Kidney (tissue), 13 donors: ENCODE measurements at regions not wholly inside any gene's neighbourhood (a gene's known extent, or its start where the extent isn't known, plus 50 kb on each side); places are given as distances from the start of the nearest gene placed in this dataset.

Experiments used
- DNase-seq, 5 donors: peaks; one replicate each; pipeline ENCODE4 v3.0.0-alpha.2; 2013 to 2020
- FAIRE-seq: peaks from 2 replicates; lab custom pipeline; 2012; peaks lifted over from hg19 to GRCh38; lab: Jason Lieb, UNC
- H3K27ac ChIP-seq, 2 donors: one replicate each; pipeline ENCODE4 v1.7.0; 2013; ENCODE audit warnings: low read depth in 2 of 2, low read length in 2 of 2, inconsistent platforms in 1 of 2
- H3K27me3 ChIP-seq: one replicate; pipeline ENCODE4 v1.7.1; 2013; ENCODE audit warnings: low read length, inconsistent platforms; ENCODE audit not compliant: control insufficient read depth, insufficient read depth
- H3K36me3 ChIP-seq, 3 donors: one replicate each; pipeline versions ENCODE4 v1.7.0 to v1.7.1; 2013; ENCODE audit warnings: low read length in 3 of 3, control low read depth in 1 of 3, inconsistent platforms in 1 of 3; ENCODE audit not compliant: insufficient read depth in 3 of 3, control insufficient read depth in 2 of 3
- H3K4me1 ChIP-seq, 3 donors: one replicate each; pipeline versions ENCODE4 v1.7.0 to v1.7.1; 2013; ENCODE audit warnings: low read length in 3 of 3, inconsistent platforms in 1 of 3, low read depth in 1 of 3; ENCODE audit not compliant: control insufficient read depth in 2 of 3, insufficient read depth in 2 of 3
- H3K4me3 ChIP-seq, 3 donors: one replicate each; pipeline versions ENCODE4 v1.7.0 to v1.8.1; 2013; ENCODE audit warnings: low read length in 3 of 3, control low read depth in 1 of 3, inconsistent platforms in 1 of 3
- H3K9ac ChIP-seq, 3 donors: one replicate each; pipeline versions ENCODE4 v1.7.0 to v1.7.1; 2013; ENCODE audit warnings: low read length in 3 of 3, control low read depth in 1 of 3, inconsistent platforms in 1 of 3
- H3K9me3 ChIP-seq, 3 donors: one replicate each; pipeline versions ENCODE4 v1.7.0 to v1.7.1; 2013; ENCODE audit warnings: low read length in 3 of 3, control low read depth in 1 of 3, inconsistent platforms in 1 of 3; ENCODE audit not compliant: control insufficient read depth in 2 of 3, insufficient read depth in 1 of 3
- intact Hi-C: fragments of 100-400 bp; cut with DNase I; formaldehyde crosslinking; loops from one replicate; pipeline ENCODE4 v1.11.1; 2022
- TF ChIP-seq, protein P1 (sequence below): IDR thresholded peaks from 3 replicates; pipeline ENCODE4 v1.5.1; 2012; ENCODE audit warnings: mild to moderate bottlenecking, moderate library complexity, borderline replicate concordance; ENCODE audit not compliant: insufficient read depth; ENCODE audit errors: extremely low read depth
- donor health status: control.
- donor health status: control.
- donor health status: control.
- donor health status: control.
- donor health status: control.
- donor health status: DM: yes; HTN: yes; CAD: no.
- donor health status: Normal renal cell carcinoma (clear cell type).

DNA sequence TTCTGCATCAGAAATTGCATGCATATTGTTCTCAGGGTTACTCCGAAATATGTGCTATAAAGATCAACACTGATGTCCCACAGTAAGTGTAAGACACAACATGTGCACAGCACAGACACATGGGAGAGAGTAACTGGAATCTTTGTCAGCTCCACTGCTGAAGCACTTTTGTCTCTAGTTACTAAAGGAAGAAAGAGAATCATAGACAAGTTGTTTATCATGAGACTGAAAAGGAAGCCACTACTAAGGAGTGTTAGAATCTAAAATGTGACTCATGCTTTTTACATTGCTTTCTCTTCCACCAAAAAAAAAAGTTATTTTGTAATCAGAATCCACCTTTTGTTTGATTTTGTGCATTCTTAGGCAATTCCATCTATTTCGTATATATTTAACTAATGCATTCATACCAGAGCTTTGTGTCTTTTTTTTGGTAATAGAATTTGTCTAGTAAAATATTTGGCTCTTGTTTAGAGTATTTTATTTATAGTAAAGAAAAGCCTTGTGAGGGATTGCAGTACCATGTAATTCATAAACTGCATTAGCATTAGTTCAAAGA is 502.4 kb downstream of the FBXO15 start:
- no peaks in the 10 kb centered on the region for H3K9me3 ChIP-seq

DNA sequence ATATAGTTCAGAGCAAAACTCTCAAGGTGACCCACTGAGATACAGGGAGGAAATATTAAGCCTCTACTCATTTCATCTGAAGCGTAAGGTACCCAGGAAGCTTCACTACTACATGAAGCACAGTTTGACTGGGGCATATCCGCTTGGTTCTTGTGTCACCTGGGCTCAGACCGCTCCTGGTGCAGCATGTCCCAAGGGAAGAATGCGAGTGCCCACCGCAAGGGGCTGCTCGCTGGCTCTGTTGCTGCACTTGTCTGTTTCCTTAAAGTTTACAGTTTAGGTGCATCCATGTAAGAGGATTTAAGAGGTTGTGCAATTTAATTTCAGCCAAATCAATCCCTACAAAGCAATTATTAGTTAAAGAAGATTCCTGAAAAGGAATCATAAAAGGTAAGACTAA is 507.8 kb downstream of the FBXO15 start:
- no peak overlapping the region for H3K27ac ChIP-seq
- no peak overlapping the region for H3K4me3 ChIP-seq
- H3K4me1 ChIP-seq = no peaks in the 10 kb centered on the region
- no peaks in the 10 kb centered on the region for H3K27me3 ChIP-seq
- DNase-seq = no peak
- no peak for FAIRE-seq
- intact Hi-C loops = no loop called here
- no peak overlapping the region for H3K9ac ChIP-seq
- no peaks in the 10 kb centered on the region for H3K36me3 ChIP-seq
- H3K9me3 ChIP-seq = no peaks in the 10 kb centered on the region
- TF ChIP-seq, protein P1, sequence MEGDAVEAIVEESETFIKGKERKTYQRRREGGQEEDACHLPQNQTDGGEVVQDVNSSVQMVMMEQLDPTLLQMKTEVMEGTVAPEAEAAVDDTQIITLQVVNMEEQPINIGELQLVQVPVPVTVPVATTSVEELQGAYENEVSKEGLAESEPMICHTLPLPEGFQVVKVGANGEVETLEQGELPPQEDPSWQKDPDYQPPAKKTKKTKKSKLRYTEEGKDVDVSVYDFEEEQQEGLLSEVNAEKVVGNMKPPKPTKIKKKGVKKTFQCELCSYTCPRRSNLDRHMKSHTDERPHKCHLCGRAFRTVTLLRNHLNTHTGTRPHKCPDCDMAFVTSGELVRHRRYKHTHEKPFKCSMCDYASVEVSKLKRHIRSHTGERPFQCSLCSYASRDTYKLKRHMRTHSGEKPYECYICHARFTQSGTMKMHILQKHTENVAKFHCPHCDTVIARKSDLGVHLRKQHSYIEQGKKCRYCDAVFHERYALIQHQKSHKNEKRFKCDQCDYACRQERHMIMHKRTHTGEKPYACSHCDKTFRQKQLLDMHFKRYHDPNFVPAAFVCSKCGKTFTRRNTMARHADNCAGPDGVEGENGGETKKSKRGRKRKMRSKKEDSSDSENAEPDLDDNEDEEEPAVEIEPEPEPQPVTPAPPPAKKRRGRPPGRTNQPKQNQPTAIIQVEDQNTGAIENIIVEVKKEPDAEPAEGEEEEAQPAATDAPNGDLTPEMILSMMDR = no peak

More for the DNA sequence above, 502.4 kb downstream of the FBXO15 start:
- Histone ChIP-seq H3K27ac (no peak overlapping the region), H3K36me3 (no peaks in the 10 kb centered on the region), H3K4me3 (no peak overlapping the region), H3K4me1 (no peaks in the 10 kb centered on the region), H3K27me3 (no peaks in the 10 kb centered on the region), H3K9ac (no peak overlapping the region)
- FAIRE-seq = no peak
- TF ChIP-seq, protein P1 = no peak
- DNase-seq = no peak
- intact Hi-C loops = no loop called here

DNA sequence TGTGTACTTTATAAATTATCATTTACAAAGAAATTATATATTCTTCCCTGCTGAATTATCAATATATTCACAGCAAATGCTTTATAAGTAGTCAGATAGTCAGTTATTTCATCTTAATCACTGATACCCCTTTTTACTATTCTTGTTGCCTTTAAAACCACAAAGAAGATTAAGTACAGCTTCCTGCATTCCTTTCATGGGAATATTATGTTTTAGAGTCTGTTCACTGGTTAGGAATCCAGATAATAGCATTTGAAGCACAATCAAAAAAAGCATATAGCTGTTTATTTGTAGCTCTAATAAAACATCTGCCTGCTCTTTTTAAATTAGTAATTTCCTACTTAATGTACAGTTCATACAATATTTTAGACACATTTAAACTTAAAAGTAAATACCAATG is 508.9 kb downstream of the FBXO15 start:
- H3K36me3 ChIP-seq = no peaks in the 10 kb centered on the region
- DNase-seq = no peak
- no peak for FAIRE-seq
- no peaks in the 10 kb centered on the region for H3K27me3 ChIP-seq
- no peaks in the 10 kb centered on the region for H3K9me3 ChIP-seq
- intact Hi-C loops = no loop called here
- no peak overlapping the region for H3K4me3 ChIP-seq
- TF ChIP-seq, protein P1 = no peak
- H3K4me1 ChIP-seq = no peaks in the 10 kb centered on the region
- no peak overlapping the region for H3K27ac ChIP-seq
- H3K9ac ChIP-seq = no peak overlapping the region

DNA sequence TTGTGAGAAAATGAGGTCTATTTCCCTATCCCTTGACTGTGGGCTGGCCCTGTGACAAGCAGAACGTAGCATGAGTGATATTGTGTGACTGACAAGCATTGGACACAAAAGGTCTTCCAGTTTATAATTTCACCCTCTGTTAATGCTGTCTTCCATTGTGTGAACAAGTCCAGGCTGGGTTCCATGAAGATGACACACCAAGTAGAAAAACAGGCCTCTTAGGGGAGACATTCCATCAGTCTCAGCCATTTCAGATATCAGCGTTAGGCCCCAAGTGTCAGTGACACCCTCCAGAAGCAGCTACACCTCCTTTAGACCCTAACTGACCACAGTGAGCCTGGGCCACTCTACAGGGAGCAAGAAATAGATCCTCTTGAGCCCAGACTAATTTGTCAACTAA is 511.3 kb downstream of the FBXO15 start:
- no peak for DNase-seq
- H3K4me1 ChIP-seq = no peaks in the 10 kb centered on the region
- no peak overlapping the region for H3K9ac ChIP-seq
- TF ChIP-seq, protein P1 = no peak
- no peak overlapping the region for H3K4me3 ChIP-seq
- intact Hi-C loops = no loop called here
- H3K27ac ChIP-seq = no peak overlapping the region
- H3K27me3 ChIP-seq = no peaks in the 10 kb centered on the region
- FAIRE-seq = no peak
- H3K36me3 ChIP-seq = no peaks in the 10 kb centered on the region
- no peaks in the 10 kb centered on the region for H3K9me3 ChIP-seq
